GM23248 (cell line): ENCODE measurements at regions not wholly inside any gene's neighbourhood (a gene's known extent, or its start where the extent isn't known, plus 50 kb on each side); places are given as distances from the start of the nearest gene placed in this dataset.

Experiments used
- DNase-seq: peaks from one replicate; pipeline ENCODE4 v3.0.0-alpha.2; 2015
- H2AFZ ChIP-seq: fragments of 200-600 bp; sonication (generic); 2 replicates; pipeline ENCODE4 v1.6.1; 2016; ENCODE audit warnings: antibody characterized with exemption
- H3F3A ChIP-seq: fragments of 200-600 bp; sonication (generic); 2 replicates; pipeline ENCODE4 v1.6.1; 2016; ENCODE audit warnings: mild to moderate bottlenecking, antibody characterized with exemption, mixed run types; ENCODE audit not compliant: insufficient read depth
- H3K27ac ChIP-seq: fragments of 200-600 bp; sonication (generic); 2 replicates; pipeline ENCODE4 v1.5.1; 2016; ENCODE audit warnings: mild to moderate bottlenecking
- H3K27me3 ChIP-seq: fragments of 200-600 bp; sonication (generic); replicated peaks from 2 replicates; pipeline ENCODE4 v1.6.1; 2016; ENCODE audit warnings: mild to moderate bottlenecking; ENCODE audit not compliant: insufficient read depth
- H3K36me3 ChIP-seq: fragments of 200-600 bp; sonication (generic); 2 replicates; pipeline ENCODE4 v1.6.1; 2016; ENCODE audit warnings: low read depth, mild to moderate bottlenecking
- H3K4me1 ChIP-seq: fragments of 200-600 bp; sonication (generic); 2 replicates; pipeline ENCODE4 v1.6.1; 2016; ENCODE audit warnings: mild to moderate bottlenecking; ENCODE audit not compliant: insufficient read depth
- H3K4me2 ChIP-seq: fragments of 200-600 bp; sonication (generic); one replicate; pipeline ENCODE4 v1.6.1; 2016; ENCODE audit warnings: mild to moderate bottlenecking; ENCODE audit not compliant: unreplicated experiment
- H3K4me3 ChIP-seq: fragments of 200-600 bp; sonication (generic); 2 replicates; pipeline ENCODE4 v1.5.1; 2016; ENCODE audit warnings: mild to moderate bottlenecking
- H3K79me2 ChIP-seq: fragments of 200-600 bp; sonication (generic); 2 replicates; pipeline ENCODE4 v1.6.1; 2016; ENCODE audit warnings: mild to moderate bottlenecking; ENCODE audit not compliant: insufficient read depth
- H3K9ac ChIP-seq: fragments of 200-600 bp; sonication (generic); 2 replicates; pipeline ENCODE4 v1.6.1; 2016; ENCODE audit warnings: mild to moderate bottlenecking
- H3K9me2 ChIP-seq: fragments of 200-600 bp; sonication (generic); 2 replicates; pipeline ENCODE4 v1.6.1; 2016; ENCODE audit warnings: mixed run types, mild to moderate bottlenecking, moderate library complexity; ENCODE audit not compliant: insufficient read depth
- H3K9me3 ChIP-seq: fragments of 200-600 bp; sonication (generic); one replicate; pipeline ENCODE4 v1.6.1; 2017; ENCODE audit warnings: low read depth
- H4K20me1 ChIP-seq: fragments of 200-600 bp; sonication (generic); 2 replicates; pipeline ENCODE4 v1.6.0; 2016; ENCODE audit not compliant: insufficient read depth
- EZH2 ChIP-seq: fragments of 200-600 bp; sonication (generic); IDR thresholded peaks from 2 replicates; pipeline ENCODE4 v1.6.1; 2018; ENCODE audit warnings: antibody characterized with exemption, mild to moderate bottlenecking; ENCODE audit not compliant: insufficient read depth, poor library complexity, severe bottlenecking
- EZH2phosphoT487 ChIP-seq: fragments of 200-600 bp; sonication (generic); IDR thresholded peaks from 2 replicates; pipeline ENCODE4 v1.6.1; 2018; ENCODE audit warnings: antibody characterized with exemption, moderate library complexity, mild to moderate bottlenecking, low read depth; ENCODE audit not compliant: insufficient read depth
- WGBS, 2 experiments: methylation state at CpG; one replicate each; pipeline ENCODE4 v1.1.6; 2015 to 2017; ENCODE audit warnings: low lambda C conversion rate in 2 of 2, low coverage in 1 of 2; ENCODE audit errors: missing lambda C conversion rate in 2 of 2; 5-methylcytosine and 5-hydroxymethylcytosine counted together
- in situ Hi-C: fragments of 300-500 bp; cut with MboI; formaldehyde crosslinking; loops from 2 replicates; pipeline ENCODE4 v1.15.0; 2020

DNA sequence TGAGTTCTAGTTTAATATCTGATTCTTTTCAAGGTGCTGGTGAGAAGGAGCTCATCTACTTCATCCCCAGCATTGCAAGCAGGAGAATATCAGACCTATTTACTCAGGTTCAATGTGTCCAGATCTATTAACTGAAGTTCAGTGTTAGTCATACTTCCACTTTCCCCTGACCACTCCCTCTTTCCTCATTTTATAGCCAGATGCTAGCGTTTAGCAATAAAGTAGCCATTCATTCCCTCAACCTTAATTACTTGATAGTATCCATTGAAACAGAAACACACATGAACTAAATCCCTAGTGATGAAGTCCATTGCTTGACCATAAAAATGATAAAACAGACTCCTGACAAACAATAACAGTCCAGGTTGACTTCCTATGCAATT is 60.0 kb downstream of the RPL22L1 start:
- DNase-seq = peak; percentile 70
- no peaks in the 10 kb centered on the region for H3K36me3 ChIP-seq
- no peak overlapping the region; the same call in 1 of the 2 replicates for H3K4me3 ChIP-seq
- 0% methylated on average over 1 of the region's 1 CpG for WGBS, 2 experiments
- H4K20me1 ChIP-seq = no peaks in the 10 kb centered on the region
- no peak overlapping the region for H3K27ac ChIP-seq
- no peak for TF ChIP-seq EZH2
- H3K9me2 ChIP-seq = no peaks in the 10 kb centered on the region
- H3K4me1 ChIP-seq = peaks cover 50% of the 10 kb centered on the region
- H3K27me3 ChIP-seq = no peaks in the 10 kb centered on the region
- H3K79me2 ChIP-seq = no peaks in the 10 kb centered on the region
- no peak overlapping the region for H3K9ac ChIP-seq
- 0 out of 2 replicates have a peak overlapping the region, but pooled peaks have one; percentile 49 for H2AFZ ChIP-seq
- H3K9me3 ChIP-seq = no peaks in the 10 kb centered on the region
- in situ Hi-C loops = loop anchor here (10.0 kb wide), 2 partner anchors 395 to 505 kb away; partner anchors contain the start of gene CLDN11
- peaks cover 40% of the 10 kb centered on the region for H3F3A ChIP-seq
- H3K4me2 ChIP-seq = peak overlapping the region; percentile 12

DNA sequence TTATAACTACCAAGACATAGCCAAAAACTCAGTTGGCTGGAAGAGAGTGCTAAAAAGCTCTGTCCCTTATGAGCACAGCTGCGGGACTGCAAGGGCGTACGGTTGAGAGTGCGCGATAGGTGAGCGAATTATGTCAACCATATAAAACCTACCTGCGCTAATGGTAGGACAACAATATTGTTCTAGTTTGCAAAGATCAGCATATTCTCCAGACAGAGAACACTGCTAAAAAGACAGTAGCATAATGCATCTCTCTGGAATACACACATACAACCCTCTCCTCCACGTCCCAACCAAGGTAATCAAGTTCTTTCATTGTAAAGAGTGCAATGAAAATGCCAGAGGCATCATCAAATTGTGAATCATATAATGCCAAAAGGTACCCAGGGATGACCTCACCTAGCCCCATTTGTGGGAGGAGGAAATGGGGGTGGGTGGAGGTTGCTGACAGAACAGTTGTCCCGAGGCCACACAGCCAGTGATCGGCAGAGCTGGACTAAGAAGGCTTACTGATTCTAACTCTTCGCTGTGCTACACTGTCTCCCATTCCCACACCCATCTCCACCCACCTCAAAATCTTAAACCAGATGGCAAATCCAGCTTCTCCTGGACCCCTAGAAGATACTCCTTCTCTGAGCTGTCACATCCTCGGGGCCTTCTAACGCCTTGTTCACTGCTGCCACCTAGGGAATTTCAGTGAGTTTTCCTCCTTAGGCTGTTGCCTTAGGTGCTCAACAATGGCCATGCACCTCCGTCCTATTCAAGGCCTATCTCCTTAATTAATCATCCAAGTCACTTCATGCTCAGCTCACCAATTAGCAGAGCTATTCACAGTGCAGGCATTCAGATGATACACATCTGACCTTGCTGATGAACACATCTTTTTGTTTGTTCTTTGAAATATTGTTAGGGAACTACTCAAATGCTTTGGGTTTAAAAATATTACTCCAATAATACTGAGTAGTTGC is 60.7 kb downstream of the RPL22L1 start:
- Histone ChIP-seq H3K4me1 (peaks cover 50% of the 10 kb centered on the region), H3F3A (peaks cover 41% of the 10 kb centered on the region), H3K27ac (no peak overlapping the region), H3K4me2 (peak overlapping the region; percentile 12), H3K27me3 (no peaks in the 10 kb centered on the region), H2AFZ (peak overlapping the region; percentile 49), H3K36me3 (no peaks in the 10 kb centered on the region), H3K79me2 (no peaks in the 10 kb centered on the region), H3K9ac (no peak overlapping the region), H4K20me1 (no peaks in the 10 kb centered on the region), H3K9me3 (no peaks in the 10 kb centered on the region), H3K4me3 (no peak overlapping the region; the same call in 1 of the 2 replicates), H3K9me2 (no peaks in the 10 kb centered on the region)
- in situ Hi-C loops = no loop called here
- TF ChIP-seq EZH2phosphoT487 = no peak
- TF ChIP-seq EZH2 = no peak
- DNase-seq = peak; percentile 86
- WGBS, 2 experiments = 52 to 55% methylated on average over 14 of the region's 14 CpGs

DNA sequence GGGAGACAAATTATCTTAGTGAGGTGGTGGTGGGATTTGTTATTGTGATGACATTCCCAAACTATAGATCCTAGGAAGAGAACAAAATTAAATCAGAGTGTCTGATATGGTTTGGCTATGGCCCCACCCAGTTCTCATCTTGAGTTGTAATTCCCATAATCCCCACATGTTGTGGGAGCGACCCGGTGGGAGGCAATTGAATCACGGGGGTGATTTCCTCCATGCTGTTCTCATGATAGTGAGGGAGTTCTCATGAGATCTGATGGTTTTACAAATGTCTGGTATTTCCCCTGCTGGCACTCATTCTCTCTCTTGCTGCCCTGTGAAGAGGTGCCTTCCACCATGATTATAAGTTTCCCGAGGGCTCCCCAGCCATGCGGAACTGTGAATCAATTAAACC is 62.0 kb downstream of the RPL22L1 start:
- Histone ChIP-seq H3K9ac (no peak overlapping the region), H4K20me1 (no peaks in the 10 kb centered on the region), H3K79me2 (no peaks in the 10 kb centered on the region), H3K27me3 (no peaks in the 10 kb centered on the region), H3K4me2 (no peak overlapping the region), H3K36me3 (no peaks in the 10 kb centered on the region), H2AFZ (no peak overlapping the region), H3K27ac (no peak overlapping the region), H3K4me1 (peaks cover 56% of the 10 kb centered on the region), H3F3A (peaks cover 50% of the 10 kb centered on the region), H3K4me3 (no peak overlapping the region), H3K9me2 (no peaks in the 10 kb centered on the region), H3K9me3 (no peaks in the 10 kb centered on the region)
- in situ Hi-C loops = no loop called here
- WGBS, 2 experiments = 94 to 96% methylated on average over 5 of the region's 5 CpGs
- TF ChIP-seq EZH2phosphoT487 = no peak
- TF ChIP-seq EZH2 = no peak
- DNase-seq = no peak

DNA sequence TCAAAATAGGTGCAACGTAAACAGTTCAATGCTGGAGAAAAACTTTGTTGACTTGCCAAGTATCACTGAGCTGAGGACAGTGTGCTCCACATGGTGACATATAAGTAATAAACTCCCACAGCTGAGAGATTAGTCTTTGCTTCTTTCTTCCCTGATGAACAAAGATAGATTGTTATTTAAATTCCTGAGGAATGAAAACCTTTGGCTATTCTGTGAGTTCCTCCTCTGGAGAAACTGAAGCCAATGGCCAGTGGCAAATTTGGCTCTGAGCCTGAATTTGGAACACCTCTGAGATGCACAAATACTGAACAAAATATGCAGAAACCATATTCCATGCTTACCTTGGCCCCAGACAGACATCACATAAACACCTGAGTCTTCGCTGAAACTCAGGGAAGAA is 63.3 kb downstream of the RPL22L1 start:
- H3K27ac ChIP-seq = no peak overlapping the region
- no peak overlapping the region for H3K9ac ChIP-seq
- in situ Hi-C loops = no loop called here

More for the DNA sequence above, 63.3 kb downstream of the RPL22L1 start:
- WGBS, 2 experiments = 99 to 100% methylated on average over 2 of the region's 2 CpGs
- Histone ChIP-seq H3K9me2 (no peaks in the 10 kb centered on the region), H3F3A (peaks cover 54% of the 10 kb centered on the region), H4K20me1 (no peaks in the 10 kb centered on the region), H3K4me2 (no peak overlapping the region), H3K27me3 (no peaks in the 10 kb centered on the region), H3K4me3 (no peak overlapping the region), H3K79me2 (no peaks in the 10 kb centered on the region), H3K36me3 (no peaks in the 10 kb centered on the region), H3K9me3 (no peaks in the 10 kb centered on the region), H2AFZ (no peak overlapping the region), H3K4me1 (peaks cover 65% of the 10 kb centered on the region)
- TF ChIP-seq EZH2 = no peak
- TF ChIP-seq EZH2phosphoT487 = no peak
- no peak for DNase-seq
